GM18909 (cell line): ENCODE measurements at regions not wholly inside any gene's neighbourhood (a gene's known extent, or its start where the extent isn't known, plus 50 kb on each side); places are given as distances from the start of the nearest gene placed in this dataset.

Experiments used
- ATAC-seq: cut with Tn5 transposase; IDR thresholded peaks from one replicate; pipeline ENCODE4 v1.9.1; 2021; ENCODE audit warnings: mild to moderate bottlenecking; ENCODE audit not compliant: unreplicated experiment, poor library complexity

- ATAC-seq, result no peak
Observed at GRCh38 chr2:51469102-51469501, 437.2 kb upstream of the NRXN1 start.

GRCh38 chr2:51465326-51465725, 433.4 kb upstream of the NRXN1 start:
- no peak for ATAC-seq

GRCh38 chr2:51454177-51454576, 422.2 kb upstream of the NRXN1 start:
- no peak for ATAC-seq

DNA sequence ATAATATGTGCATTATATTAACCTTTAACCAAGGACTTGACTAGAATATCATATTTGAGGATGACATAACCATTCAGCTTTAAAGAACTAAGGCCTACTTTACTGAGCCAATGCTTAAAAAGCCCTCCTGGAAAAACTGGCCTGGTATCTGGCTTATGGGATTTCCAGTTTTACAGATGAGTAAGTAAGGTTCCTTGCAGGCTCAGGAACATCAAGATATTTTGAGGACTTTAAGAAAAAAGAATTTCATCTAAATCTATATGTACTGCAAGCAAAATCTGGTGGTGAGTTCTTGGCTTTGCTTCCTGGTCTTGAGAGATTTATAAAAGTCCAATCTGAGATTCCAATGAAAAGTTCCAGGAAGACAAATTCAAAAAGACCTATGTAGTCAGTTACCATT, 417.0 kb upstream of the NRXN1 start:
- ATAC-seq, result no peak

DNA sequence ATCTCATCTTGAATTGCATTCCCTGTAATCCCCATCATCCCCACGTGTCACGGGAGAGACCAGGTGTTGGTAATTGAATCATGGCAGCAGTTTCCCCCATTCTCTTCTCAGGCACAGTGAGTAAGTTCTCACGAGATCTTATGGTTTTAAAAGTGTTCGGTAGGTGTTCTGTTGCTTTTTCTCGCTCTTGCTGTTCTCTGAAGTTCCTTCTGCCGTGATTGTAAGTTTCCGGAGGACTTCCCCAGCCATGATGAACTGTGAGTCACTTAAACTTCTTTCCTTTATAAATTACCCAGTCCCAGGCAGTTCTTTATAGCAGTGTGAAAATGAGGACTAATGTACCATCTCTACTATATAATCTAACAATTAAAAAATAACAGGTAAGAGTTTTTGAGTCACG, 409.9 kb upstream of the NRXN1 start:
- ATAC-seq, result no peak

DNA sequence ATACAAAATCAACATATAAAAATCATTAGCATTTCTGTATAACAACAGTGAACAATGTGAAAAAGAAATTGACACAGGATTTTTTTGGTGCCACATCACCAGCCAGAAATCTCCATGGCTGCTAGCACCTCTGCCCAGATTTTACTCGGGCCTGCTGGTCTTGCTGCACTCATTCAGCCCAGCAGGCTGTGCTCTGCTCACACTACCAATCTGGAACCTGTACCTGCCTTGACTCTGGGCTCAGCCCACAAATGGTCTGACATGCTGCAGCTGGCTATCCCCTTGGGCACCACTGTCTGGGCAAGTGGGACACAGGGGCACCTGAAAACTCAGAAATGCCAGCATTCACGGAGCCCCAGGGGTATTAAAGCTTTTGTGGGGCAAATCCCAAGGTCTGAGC, 392.5 kb upstream of the NRXN1 start:
- no peak for ATAC-seq

DNA sequence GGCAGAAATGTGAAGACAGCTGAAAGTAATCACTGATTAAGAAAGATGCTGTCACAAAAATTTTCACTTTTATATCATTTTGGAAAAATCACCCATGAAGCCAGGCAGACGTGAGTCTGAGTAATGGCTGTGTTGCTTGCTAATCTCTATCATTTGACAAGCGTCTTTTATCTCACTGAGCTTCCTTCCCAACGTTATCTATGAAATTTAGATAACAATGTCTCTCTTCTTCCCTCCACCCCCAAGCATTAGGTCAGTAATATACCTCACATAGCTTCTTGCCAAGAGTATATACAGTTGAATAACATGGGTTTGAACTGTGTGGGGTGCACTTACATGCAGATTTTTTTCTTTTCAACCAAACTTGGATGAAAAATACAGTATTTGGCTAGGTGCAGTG, 388.6 kb upstream of the NRXN1 start:
- ATAC-seq, result no peak

- ATAC-seq, result no peak
Observed at GRCh38 chr2:51413726-51414125, 381.8 kb upstream of the NRXN1 start.

- no peak for ATAC-seq
Observed at GRCh38 chr2:51410331-51410730, 378.4 kb upstream of the NRXN1 start.

- ATAC-seq, result no peak
Observed at GRCh38 chr2:51409920-51410319, 378.0 kb upstream of the NRXN1 start.

- ATAC-seq, result no peak
Observed at GRCh38 chr2:51404226-51404625, 372.3 kb upstream of the NRXN1 start.

- ATAC-seq, result no peak
Observed at GRCh38 chr2:51401546-51401945, 369.6 kb upstream of the NRXN1 start.

DNA sequence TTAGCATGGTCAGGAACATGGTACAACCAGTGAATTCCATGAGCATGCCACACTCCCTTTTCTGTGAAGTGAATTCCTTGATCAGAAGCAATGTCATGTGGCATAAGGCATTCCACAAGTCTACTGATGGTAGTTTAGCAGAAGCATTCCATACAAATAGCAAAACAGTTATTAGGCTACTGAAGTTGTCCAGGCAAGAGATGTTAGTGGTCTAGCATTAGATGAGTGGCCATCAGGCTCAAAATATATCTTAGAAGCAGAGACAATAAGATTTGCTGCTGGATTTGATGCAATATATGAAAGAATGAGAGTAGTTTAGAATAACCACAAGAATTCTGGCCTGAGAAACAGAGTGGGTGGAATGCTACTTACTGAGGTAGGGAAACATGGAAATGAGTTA, 355.3 kb upstream of the NRXN1 start:
- no peak for ATAC-seq

- ATAC-seq, result no peak
Observed at GRCh38 chr2:51379997-51380396, 348.1 kb upstream of the NRXN1 start.

DNA sequence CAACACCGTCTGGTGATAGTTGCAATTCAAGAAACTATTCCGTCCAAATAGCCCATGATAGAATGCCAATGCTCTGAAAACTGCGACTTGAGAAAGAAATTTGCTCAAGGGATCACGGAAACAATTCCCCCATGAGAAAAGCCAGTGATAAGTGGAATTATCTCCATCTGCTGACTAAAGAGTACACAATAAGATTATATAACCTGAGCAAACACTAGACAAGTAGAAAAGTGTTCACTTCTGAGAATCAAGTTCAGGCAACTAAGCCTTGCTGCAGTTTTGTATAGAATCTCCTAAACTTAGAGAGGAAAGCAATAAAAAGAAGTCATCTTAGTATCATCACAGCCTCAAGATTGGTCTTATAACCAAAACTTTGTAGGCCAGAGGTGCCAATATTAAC, 336.3 kb upstream of the NRXN1 start:
- ATAC-seq, result no peak

DNA sequence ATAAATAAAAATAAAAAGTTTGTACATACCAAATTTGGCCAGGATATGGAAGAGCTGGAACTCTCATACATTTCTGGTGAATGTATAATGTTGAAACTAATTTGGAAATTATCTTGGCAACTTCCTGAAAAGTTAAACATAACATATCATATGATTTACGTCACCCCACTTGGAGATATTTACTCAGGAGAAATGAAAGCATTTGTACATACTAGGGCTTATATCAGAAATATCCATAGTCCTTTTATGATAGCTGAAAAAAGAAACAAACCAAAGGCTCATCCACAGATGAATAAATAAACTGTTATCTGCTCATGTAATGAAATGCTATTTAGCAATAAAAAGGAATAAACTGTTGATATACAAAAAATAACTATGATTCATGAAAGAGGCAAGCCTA, 318.2 kb upstream of the NRXN1 start:
- ATAC-seq, result no peak

GRCh38 chr2:51344886-51345285, 313.0 kb upstream of the NRXN1 start:
- ATAC-seq, result no peak

DNA sequence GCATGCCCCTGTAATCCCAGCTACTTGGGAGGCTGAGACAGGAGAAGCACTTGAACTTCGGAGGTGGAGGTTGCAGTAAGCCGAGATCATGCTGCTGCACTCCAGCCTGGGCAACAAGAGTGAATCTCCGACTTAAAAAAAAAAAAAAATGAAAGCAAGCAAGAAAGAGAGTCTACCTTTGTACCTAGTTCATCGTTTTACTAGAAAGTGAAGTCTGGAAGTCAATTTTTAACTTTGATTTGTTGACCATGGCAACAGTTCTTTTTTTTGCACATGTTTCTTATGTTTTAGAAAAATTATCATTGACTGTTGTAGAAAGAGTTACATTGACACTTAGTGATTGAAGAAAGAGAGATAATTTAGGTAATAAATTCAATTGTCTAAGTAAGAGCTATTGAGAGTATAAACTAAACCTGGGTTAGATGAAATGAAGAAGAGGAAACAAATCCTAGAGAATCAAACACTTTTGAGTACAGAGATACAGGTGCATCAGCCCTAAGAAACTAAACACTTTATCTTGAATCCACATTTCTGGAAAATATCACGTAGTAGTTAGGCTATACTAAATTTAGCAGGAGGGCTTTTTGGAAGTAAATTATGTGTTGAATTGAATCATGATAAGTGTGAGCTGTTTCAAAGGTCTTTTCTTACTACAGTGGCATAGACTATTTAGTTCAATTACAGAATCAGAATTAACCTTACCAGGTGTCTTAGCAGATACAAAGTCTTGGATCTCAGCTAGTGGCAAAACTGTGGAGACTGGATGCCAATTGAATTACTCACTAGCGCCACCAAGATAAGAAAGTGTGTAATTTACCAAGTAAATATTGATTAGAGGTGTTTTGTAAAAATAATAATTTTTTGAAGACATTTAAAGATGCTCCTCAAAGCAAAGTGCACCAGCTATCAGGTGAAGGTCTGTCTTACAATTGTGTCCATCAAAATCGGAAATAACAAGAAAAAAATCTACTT, 303.4 kb upstream of the NRXN1 start:
- no peak for ATAC-seq

GRCh38 chr2:51329512-51329911, 297.6 kb upstream of the NRXN1 start:
- ATAC-seq, result no peak

GRCh38 chr2:51324051-51324450, 292.1 kb upstream of the NRXN1 start:
- ATAC-seq, result no peak

DNA sequence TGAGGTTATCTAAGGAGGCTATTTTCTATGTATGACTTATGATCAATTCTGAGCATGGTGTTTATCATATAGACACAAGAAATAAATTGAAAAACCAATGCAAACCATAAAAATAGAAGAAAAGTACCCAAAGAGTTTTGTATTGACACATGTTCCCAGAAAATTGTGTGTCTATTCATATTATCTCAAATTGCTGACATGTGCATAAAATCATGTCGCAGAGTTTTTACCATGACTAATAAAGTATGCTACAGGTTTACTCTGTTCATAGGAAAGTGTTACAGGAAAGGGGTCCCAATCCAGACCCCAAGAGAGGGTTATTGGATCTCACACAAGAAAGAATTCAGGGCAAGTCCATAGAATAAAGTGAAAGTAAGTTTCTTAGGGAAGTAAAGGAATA, 290.7 kb upstream of the NRXN1 start:
- ATAC-seq, result no peak

DNA sequence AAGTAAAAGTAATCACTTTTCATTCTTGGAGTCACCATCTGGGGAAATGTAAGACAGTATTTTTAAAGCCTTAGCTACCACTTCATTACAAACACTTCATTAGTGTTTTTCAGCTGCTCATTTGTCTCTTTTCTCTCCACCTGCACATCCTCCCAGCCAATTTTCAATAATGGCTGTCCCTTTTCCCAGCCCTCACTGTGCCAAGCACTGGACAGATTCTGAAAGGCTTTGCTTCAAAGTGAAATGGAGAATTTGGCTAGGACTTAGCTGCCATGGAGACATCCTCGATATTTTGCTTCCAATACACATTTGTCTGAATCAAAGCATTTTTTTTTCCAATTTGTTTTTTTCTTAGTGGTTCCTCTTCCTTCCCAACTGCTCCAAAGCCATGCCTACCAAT, 272.4 kb upstream of the NRXN1 start:
- no peak for ATAC-seq
